Vagina (tissue), 2 donors: ENCODE measurements at regions not wholly inside any gene's neighbourhood (a gene's known extent, or its start where the extent isn't known, plus 50 kb on each side); places are given as distances from the start of the nearest gene placed in this dataset.

Experiments
- POLR2A ChIP-seq, 2 donors: fragments of 450-650 bp; IDR thresholded peaks; one replicate each; pipeline ENCODE4 v1.6.1; 2017; ENCODE audit warnings: antibody characterized with exemption in 2 of 2, mild to moderate bottlenecking in 2 of 2, moderate library complexity in 2 of 2
- POLR2AphosphoS5 ChIP-seq, 2 donors: sonication (generic); formaldehyde crosslinking; IDR thresholded peaks; one replicate each; pipeline ENCODE4 v1.9.0; 2017; ENCODE audit warnings: antibody characterized with exemption in 2 of 2, mild to moderate bottlenecking in 2 of 2, low read depth in 1 of 2; ENCODE audit not compliant: insufficient read depth in 1 of 2
- TF ChIP-seq, protein P1 (sequence below), 3 experiments: fragments of 450-650 bp in 2 of 3; fragments of 200-600 bp in 1 of 3; sonication (generic) in 1 of 3; IDR thresholded peaks; one replicate each; pipeline ENCODE4 v1.5.1; 2017 to 2019; ENCODE audit warnings: antibody characterized with exemption in 3 of 3, mild to moderate bottlenecking in 2 of 3, moderate library complexity in 2 of 3

DNA sequence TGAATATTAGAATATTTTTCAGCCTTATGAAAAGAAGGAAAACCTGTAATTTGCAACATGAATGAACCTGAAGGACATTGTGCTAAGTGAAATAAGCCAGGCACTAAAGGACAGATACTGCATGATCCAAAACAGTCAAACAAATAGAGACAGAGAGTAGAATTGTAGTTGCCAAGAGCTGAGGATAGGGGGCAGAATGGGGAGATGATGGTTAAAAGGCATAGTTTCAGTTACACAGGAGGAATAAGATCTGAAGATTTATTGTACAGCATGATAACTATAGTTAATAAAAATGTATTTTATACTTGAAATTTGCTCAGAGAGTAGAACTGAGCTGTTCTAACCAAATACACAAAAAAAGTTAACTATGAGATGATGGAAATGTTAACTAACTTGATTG lies 149.0 kb upstream of the TMEM106B start:
- TF ChIP-seq, protein P1, sequence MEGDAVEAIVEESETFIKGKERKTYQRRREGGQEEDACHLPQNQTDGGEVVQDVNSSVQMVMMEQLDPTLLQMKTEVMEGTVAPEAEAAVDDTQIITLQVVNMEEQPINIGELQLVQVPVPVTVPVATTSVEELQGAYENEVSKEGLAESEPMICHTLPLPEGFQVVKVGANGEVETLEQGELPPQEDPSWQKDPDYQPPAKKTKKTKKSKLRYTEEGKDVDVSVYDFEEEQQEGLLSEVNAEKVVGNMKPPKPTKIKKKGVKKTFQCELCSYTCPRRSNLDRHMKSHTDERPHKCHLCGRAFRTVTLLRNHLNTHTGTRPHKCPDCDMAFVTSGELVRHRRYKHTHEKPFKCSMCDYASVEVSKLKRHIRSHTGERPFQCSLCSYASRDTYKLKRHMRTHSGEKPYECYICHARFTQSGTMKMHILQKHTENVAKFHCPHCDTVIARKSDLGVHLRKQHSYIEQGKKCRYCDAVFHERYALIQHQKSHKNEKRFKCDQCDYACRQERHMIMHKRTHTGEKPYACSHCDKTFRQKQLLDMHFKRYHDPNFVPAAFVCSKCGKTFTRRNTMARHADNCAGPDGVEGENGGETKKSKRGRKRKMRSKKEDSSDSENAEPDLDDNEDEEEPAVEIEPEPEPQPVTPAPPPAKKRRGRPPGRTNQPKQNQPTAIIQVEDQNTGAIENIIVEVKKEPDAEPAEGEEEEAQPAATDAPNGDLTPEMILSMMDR (IDR thresholded peaks at IDR 0.05): no peak
- TF ChIP-seq POLR2A (IDR thresholded peaks at IDR 0.05): no peak
- no peak for TF ChIP-seq POLR2AphosphoS5 (IDR thresholded peaks at IDR 0.05; ENCODE audit: insufficient read depth in 1 of 2, low read depth in 1 of 2)
